ENCODE measurements at regions not wholly inside any gene's neighbourhood (a gene's known extent, or its start where the extent isn't known, plus 50 kb on each side); places are given as distances from the start of the nearest gene placed in this dataset.

DNA sequence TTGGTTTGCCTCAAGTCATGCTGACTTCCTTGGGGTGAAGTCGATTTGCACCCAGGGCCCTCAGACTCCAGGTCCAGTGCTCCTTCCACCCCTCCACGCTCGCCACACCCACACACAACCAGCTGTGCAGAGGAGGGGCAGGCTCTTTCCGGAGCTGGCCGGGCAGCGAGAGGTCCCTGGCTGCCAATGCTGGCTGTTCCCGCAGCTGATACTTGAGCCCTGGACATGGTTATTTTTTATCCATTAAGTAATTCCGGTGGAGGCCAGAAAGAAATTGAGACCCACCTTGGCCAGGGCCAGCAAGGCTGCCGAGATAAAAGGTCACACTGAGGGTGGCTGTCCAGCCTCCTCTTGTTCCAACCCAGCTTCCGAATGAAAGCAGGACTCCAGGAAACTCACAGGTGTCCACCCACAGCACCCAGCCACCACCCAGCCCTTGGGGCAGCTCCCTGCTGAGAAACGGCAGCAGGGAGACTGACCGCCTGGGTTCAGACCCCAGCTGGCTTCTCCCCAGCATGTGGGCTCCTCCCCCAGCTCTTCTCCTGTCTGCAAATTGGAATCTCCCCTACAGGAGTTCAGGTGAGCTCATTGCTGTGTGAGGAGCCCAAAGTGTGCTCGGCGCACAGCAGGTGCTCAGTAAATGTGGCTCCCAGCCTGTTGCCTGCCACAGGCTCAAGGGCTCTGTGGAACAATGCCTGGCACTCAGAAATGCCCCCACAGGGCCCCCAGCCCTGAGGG lies 77.8 kb downstream of the PDGFA start:
- no peak for DNase-seq

DNA sequence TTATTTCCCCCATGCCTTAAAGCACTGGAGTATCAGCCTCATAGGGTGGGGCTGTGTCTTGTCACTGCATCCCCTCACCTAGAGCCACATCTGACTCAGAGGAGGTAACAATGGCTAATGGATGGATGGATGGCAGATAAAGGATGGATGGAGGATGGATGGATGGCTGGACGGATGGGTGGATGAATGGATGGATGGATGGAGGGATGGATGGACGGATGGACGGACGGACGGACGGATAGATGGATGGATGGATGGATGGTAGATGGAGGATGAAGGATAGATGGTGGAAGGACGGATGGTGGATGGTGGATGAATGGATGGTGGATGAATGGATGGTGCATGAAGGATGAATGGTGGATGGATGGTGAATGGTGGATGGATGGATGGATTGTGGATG lies 77.2 kb downstream of the PDGFA start:
- DNase-seq: no peak

DNA sequence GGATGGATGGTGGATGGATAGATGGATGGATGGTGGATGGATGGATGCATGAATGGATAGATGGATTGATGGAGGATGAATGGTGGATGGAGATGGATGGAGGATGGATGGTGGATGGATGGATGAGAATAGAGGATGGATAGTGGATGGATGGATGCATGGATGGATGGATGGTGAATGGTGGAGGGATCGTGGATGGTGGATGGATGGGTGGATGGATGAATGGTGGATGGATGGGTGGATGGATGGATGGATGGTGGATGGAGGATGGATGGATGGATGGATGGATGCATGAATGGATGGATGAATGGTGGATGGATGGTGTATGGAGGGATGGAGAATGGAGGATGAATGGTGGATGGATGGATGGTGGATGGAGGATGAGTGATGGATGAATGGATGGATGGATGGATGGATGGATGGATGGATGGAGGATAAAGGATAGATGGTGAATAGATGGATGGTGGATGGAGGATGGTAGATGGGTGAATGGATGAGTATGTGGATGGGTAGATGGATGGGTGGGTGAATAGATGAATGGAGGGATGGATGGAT lies 76.3 kb downstream of the PDGFA start:
- DNase-seq: no peak

DNA sequence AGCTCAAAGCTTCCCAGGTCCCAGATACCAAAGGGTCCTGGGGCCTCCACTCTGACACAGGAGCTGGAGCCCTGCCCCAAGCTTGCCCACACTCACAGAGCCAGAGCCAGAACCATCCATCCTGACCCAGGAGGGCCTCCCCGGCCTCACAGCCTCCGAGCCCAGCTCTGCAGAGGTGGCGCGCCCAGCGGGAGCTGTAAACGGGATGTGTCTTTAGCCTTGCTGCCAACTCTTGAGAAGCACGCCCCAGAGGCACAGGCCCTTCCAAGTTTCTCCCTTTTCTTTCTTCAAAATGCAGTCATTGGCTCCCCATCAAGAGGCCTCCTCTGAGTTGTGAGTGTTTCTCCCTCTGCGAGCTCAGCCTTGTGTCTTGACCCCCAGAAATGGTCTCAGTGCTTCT lies 75.0 kb downstream of the PDGFA start:
- DNase-seq: no peak

DNA sequence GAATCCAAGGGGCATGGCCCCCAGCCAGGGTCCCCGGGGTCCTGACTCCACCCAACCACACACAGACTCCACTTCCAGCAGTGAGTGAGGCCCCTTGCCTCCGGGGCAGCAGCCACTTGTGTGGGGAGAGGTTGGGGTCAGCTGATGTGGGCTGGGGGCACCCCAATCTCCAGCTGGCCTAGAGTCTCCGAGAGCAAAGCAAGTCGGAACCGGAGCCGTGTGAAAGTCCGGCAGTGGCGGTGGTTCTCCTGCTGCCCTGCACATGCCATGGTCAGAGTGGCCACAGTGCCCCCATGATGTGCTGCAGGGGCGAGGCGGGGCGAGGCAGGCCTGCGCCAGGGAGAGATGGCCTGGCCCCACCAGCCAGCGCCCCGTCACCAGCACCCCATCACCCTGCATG lies 74.6 kb downstream of the PDGFA start:
- DNase-seq: no peak

DNA sequence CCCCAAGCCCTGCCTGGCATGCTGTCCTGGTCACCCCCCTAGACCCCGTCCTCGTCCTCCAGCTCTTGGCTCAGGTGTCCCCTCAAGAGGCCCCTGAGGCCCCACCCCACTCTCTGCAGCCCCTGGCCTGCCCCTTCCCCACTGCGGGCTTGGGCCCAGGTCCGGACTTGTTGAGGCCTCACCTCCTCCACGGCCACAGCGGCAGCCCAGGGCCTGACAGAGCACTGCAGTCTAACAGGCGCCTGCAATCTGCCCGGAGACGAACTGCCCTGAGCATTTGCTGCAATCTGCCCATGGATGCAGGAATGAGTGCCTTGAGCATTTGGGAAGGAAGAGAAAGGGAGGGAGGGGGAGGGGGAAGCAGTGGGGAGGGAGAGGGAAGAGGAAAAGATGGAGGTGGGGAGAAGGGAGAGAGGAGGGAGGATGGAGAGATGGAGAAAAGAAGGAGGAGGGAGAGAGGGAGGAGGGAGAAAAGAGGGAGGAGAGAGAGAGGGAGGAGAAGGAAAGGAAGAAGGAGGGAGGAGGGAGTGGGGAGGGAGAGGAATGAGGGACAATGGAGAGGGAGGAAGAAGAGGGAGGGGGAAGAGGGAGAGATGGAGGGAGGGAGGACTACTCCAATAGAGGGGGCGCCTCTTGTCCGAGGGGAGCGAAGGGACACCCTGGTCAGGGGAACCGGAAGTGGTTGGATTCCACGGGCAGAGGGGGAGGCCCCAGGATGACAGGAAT lies 73.9 kb downstream of the PDGFA start:
- DNase-seq: no peak

DNA sequence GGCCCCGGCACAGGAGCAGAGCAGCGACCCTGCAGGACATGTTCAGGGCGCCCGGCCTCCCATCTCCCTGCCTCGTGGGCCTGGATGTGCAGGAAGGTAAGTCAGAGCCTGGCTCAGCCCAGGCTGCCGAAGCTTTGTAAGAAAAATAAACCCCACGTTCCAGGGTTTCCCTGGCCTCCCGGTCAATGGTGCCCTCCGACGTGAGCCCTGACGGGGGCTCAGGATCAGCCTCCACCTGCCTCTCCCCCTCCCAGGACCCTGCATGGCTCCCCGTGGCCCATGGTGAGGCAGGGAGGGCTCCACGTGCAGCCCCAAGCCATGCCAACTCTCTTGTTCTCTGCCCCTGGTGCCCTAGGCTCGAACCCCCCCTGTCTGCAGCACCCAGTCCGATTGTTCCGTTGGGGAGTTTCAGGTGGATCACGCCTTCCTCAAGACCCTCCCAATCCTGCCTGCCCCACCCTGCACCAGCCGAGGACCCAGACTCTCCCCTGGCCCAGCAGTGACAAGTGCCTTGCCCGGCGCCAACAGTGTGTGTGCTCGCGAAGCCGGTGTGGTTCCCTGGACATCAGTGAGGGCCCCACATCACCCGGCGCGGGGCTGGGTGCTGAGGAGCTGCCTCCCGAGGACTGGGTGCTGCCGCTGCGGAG lies 73.2 kb downstream of the PDGFA start:
- DNase-seq: no peak
